Left ventricle myocardium inferior (tissue), 1 donor: ENCODE measurements at regions not wholly inside any gene's neighbourhood (a gene's known extent, or its start where the extent isn't known, plus 50 kb on each side); places are given as distances from the start of the nearest gene placed in this dataset.

ENCODE experiments used
- DNase-seq: peaks from one replicate; pipeline ENCODE4 v3.0.0-alpha.2; 2020
- H3K27ac ChIP-seq: fragments of 200-600 bp; replicated peaks from 2 replicates; pipeline ENCODE4 v1.8.0; 2021
- H3K27me3 ChIP-seq: fragments of 200-600 bp; 2 replicates; pipeline ENCODE4 v1.8.0; 2021; ENCODE audit warnings: low read depth
- H3K36me3 ChIP-seq: fragments of 200-600 bp; 2 replicates; pipeline ENCODE4 v1.8.0; 2021
- H3K4me1 ChIP-seq: fragments of 200-600 bp; 2 replicates; pipeline ENCODE4 v1.8.0; 2021
- H3K4me3 ChIP-seq: fragments of 200-600 bp; 2 replicates; pipeline ENCODE4 v1.8.0; 2021; ENCODE audit warnings: mild to moderate bottlenecking, moderate library complexity
- H3K9me3 ChIP-seq: fragments of 200-600 bp; replicated peaks from 2 replicates; pipeline ENCODE4 v1.8.0; 2021
- CTCF ChIP-seq: fragments of 200-600 bp; IDR thresholded peaks from 2 replicates; pipeline ENCODE4 v1.8.0; 2021; ENCODE audit warnings: antibody characterized with exemption, mild to moderate bottlenecking, borderline replicate concordance
- intact Hi-C: fragments of 100-400 bp; cut with micrococcal nuclease; formaldehyde crosslinking; loops from one replicate; pipeline ENCODE4 v1.11.0; 2022
- donor health status: DM: no; HTN: yes; CAD: no; lungs with severe emphysema.

DNA sequence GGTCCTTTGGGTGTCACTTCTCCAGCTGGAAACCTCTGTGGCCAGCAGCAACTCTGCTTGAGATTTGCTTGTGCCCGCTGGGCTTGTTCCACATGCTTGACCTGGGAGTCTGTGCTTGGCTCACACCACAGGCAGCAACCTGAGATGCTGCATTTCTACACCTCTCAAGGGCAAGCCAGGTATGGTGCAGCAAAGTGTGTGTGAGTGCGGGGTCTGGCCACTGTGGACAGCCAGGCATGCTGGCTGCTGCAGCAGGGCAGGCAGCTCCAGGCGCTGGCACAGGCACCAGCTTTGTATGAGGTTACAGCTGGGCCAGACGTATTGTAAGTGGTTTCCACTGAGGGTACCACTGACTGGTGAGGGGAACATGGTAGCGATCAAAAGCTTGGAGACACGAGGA lies 242.0 kb downstream of the PTGER3 start:
- H3K4me1 ChIP-seq: no peaks in the 10 kb centered on the region
- H3K4me3 ChIP-seq: no peak overlapping the region
- peaks cover 8% of the 10 kb centered on the region for H3K9me3 ChIP-seq
- no peak overlapping the region for H3K27ac ChIP-seq
- no peak for TF ChIP-seq CTCF
- intact Hi-C loops: no loop called here
- no peaks in the 10 kb centered on the region for H3K36me3 ChIP-seq
- no peaks in the 10 kb centered on the region for H3K27me3 ChIP-seq
- no peak for DNase-seq

GRCh38 chr1:70807088-70807664 lies 240.4 kb downstream of the PTGER3 start:
- TF ChIP-seq CTCF: no peak
- no peak for DNase-seq
- Histone ChIP-seq H3K4me1 (no peaks in the 10 kb centered on the region), H3K4me3 (no peak overlapping the region), H3K9me3 (peaks cover 8% of the 10 kb centered on the region), H3K36me3 (no peaks in the 10 kb centered on the region), H3K27ac (no peak overlapping the region), H3K27me3 (no peaks in the 10 kb centered on the region)
- intact Hi-C loops: no loop called here

DNA sequence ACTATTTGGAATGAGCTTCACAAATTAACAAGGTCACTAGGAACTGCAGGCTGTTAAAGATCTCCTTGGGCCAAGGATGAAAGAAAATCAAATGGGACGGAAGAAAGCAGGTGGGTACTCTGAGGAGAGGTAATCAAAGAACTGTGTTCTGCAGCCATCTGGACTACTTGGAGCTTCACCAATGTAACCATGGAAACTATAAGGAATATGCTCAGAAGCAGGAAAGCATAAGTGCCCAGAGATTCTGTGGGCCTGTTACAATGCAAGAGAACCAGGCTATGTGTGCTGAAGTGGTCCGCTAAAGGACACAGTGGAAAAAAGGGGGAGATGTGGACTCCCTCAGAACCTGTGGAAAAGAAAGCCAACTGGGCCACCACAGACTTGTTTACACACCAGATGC lies 238.5 kb downstream of the PTGER3 start:
- intact Hi-C loops: no loop called here
- H3K36me3 ChIP-seq: no peaks in the 10 kb centered on the region
- H3K4me1 ChIP-seq: no peaks in the 10 kb centered on the region
- DNase-seq: no peak
- no peaks in the 10 kb centered on the region for H3K27me3 ChIP-seq
- H3K27ac ChIP-seq: no peak overlapping the region
- no peak for TF ChIP-seq CTCF
- H3K9me3 ChIP-seq: no peaks in the 10 kb centered on the region
- H3K4me3 ChIP-seq: no peak overlapping the region

DNA sequence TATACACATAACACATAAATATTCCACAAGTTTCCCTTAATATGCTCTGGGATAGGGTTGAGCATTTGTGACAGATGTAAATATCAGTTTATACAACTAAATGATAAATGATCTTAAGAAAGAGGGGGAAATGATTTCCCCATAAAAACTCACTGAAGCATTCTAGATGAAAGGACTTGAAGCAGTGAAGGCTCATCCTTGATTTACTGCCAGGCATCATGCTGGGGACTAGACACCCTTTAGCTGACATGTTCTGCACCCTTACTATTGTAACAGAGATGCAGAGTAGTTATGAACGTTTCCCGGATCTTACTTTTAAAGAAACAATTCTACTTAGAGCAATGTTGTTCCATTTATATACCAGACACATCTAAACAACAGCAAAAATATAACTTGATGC lies 235.8 kb downstream of the PTGER3 start:
- no peaks in the 10 kb centered on the region for H3K4me1 ChIP-seq

DNA sequence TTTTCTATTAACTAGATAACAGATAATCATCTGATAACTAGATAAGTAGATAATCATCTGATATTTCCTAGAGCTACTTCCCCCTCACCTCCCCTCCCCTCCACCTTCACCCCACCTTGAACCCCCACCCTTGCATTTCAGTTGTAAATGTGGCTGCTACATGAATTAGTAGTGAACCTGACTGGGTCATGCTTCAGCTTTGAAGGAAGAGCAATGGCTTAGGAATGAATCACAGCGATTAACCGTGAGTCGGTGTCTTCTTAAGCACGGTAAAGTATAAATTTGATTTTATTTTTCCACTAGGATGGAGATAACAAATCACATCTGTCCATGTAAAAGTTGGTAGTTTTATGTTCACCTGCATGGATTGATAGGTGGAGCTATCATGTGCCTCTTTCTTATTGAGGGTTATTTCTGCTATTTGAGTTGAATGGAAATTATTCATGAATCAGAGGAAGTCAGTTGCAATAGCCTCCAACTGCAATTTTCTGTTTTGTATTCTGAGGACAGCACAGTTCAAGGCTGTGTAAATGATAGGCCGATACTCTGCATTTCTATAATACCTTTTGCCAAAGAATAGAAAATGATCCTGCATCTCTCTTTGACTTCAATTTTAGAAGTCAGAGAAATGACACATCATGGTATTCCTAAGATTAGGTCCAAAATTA lies 235.0 kb downstream of the PTGER3 start:
- no peak for TF ChIP-seq CTCF

More for the DNA sequence above, 235.8 kb downstream of the PTGER3 start:
- Histone ChIP-seq H3K36me3 (no peaks in the 10 kb centered on the region), H3K4me3 (no peak overlapping the region), H3K27me3 (no peaks in the 10 kb centered on the region), H3K27ac (no peak overlapping the region), H3K9me3 (no peaks in the 10 kb centered on the region)
- no peak for TF ChIP-seq CTCF
- DNase-seq: no peak
- intact Hi-C loops: no loop called here

More for the DNA sequence above, 235.0 kb downstream of the PTGER3 start:
- Histone ChIP-seq H3K4me3 (no peak overlapping the region), H3K27me3 (no peaks in the 10 kb centered on the region), H3K36me3 (no peaks in the 10 kb centered on the region), H3K4me1 (no peaks in the 10 kb centered on the region), H3K9me3 (no peaks in the 10 kb centered on the region), H3K27ac (no peak overlapping the region)
- DNase-seq: no peak
- intact Hi-C loops: no loop called here
